NB4 (cell line): ENCODE measurements at regions not wholly inside any gene's neighbourhood (a gene's known extent, or its start where the extent isn't known, plus 50 kb on each side); places are given as distances from the start of the nearest gene placed in this dataset.

Source experiments
- DNase-seq: peaks from one replicate; pipeline ENCODE4 v3.0.0; 2010; ENCODE audit warnings: low read depth
- H3K4me3 ChIP-seq: one replicate; pipeline ENCODE4 v1.5.1; 2011; ENCODE audit warnings: mild to moderate bottlenecking, low read depth, low read length, moderate library complexity
- MYC ChIP-seq: IDR thresholded peaks from 2 replicates; pipeline ENCODE4 v1.6.1; 2011; ENCODE audit warnings: low read depth, low read length
- POLR2A ChIP-seq: IDR thresholded peaks from 2 replicates; pipeline ENCODE4 v1.6.1; 2011; ENCODE audit warnings: mild to moderate bottlenecking; ENCODE audit not compliant: insufficient read length; ENCODE audit errors: extremely low read depth
- TF ChIP-seq, protein P1 (sequence below): IDR thresholded peaks from one replicate; pipeline ENCODE4 v1.5.1; 2012; ENCODE audit warnings: low read depth, low read length
- TF ChIP-seq, protein P2 (sequence below): IDR thresholded peaks from 2 replicates; pipeline ENCODE4 v1.6.1; 2011; ENCODE audit warnings: low read depth, low read length

DNA sequence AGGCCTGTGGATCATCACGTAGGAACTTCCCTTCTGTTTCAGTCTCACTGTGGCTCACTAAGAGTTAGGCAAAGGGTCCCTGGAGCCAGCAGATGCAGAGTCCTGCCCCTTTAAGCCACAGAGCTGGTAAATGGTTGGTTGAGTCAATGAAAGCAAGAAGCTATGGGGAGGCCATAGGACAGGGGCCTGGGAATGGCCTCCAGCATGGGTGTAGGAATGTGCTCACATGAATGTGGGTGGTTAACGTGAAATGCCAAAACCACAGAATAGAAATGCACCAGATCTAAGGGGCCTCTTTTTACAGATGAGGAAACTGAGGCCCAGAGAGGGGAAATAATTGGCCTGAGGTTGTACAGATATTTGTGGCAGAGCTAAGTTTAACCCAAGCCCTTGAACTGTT, 150.3 kb downstream of the TLE3 start:
- no peak for DNase-seq
- TF ChIP-seq, protein P1, sequence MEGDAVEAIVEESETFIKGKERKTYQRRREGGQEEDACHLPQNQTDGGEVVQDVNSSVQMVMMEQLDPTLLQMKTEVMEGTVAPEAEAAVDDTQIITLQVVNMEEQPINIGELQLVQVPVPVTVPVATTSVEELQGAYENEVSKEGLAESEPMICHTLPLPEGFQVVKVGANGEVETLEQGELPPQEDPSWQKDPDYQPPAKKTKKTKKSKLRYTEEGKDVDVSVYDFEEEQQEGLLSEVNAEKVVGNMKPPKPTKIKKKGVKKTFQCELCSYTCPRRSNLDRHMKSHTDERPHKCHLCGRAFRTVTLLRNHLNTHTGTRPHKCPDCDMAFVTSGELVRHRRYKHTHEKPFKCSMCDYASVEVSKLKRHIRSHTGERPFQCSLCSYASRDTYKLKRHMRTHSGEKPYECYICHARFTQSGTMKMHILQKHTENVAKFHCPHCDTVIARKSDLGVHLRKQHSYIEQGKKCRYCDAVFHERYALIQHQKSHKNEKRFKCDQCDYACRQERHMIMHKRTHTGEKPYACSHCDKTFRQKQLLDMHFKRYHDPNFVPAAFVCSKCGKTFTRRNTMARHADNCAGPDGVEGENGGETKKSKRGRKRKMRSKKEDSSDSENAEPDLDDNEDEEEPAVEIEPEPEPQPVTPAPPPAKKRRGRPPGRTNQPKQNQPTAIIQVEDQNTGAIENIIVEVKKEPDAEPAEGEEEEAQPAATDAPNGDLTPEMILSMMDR, result no peak
- TF ChIP-seq, protein P2, sequence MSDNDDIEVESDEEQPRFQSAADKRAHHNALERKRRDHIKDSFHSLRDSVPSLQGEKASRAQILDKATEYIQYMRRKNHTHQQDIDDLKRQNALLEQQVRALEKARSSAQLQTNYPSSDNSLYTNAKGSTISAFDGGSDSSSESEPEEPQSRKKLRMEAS, result no peak
- TF ChIP-seq MYC (no peak), POLR2A (no peak)
- H3K4me3 ChIP-seq, result no peak overlapping the region

DNA sequence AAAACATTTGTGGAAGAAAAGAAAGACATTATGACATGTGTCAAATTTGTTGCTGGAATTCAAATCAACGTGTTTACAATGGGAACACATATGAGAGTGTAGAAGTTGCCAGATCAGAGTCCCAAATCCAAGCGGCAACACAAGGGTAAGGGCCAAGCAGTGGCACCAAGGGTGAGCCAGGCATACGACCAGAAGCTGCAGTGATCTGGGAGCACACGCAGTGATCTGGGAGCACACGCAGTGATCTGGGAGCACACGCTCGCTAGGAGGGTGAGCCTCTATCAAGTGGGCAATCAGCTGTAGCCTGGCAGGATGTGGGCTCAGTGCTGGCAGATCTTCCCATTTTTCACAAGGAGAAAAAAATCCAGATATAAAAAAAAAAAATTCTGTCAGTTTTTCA, 148.2 kb downstream of the TLE3 start:
- TF ChIP-seq, protein P2, result no peak
- TF ChIP-seq, protein P1, result no peak
- no peak for TF ChIP-seq POLR2A
- TF ChIP-seq MYC, result no peak
- no peak overlapping the region for H3K4me3 ChIP-seq
- DNase-seq, result no peak

DNA sequence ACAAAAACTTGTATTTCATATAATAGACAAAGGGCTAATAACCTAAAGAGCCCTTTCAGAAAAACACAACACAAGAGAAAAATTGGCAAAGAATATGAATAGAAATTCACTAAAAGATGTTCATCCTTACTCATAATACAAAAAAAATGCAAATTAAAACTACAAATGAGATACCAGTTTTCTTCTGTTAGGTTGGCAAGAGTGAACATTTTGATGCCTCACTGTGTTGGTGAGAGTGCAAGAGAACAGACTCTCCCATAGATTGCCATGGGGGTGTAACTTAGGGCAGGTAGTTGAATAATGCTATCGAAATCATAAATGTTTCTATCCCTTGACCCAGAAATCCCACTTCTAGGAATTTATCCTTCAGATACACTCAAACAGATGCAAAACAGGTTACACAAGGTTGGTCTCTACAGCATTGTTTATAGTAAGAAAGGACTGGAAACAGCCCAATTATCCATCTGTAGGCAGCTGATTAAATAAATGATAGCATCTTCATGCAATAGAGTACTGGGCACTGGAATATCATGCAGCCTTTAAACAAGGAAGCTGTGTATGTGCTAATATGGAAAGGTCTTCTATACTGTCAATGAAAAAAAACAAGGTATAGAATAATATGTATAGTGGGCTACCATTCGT, 146.3 kb downstream of the TLE3 start:
- no peak for TF ChIP-seq POLR2A
- TF ChIP-seq MYC, result no peak
- TF ChIP-seq, protein P2, result no peak
- TF ChIP-seq, protein P1, result no peak
- H3K4me3 ChIP-seq, result no peak overlapping the region
- no peak for DNase-seq

DNA sequence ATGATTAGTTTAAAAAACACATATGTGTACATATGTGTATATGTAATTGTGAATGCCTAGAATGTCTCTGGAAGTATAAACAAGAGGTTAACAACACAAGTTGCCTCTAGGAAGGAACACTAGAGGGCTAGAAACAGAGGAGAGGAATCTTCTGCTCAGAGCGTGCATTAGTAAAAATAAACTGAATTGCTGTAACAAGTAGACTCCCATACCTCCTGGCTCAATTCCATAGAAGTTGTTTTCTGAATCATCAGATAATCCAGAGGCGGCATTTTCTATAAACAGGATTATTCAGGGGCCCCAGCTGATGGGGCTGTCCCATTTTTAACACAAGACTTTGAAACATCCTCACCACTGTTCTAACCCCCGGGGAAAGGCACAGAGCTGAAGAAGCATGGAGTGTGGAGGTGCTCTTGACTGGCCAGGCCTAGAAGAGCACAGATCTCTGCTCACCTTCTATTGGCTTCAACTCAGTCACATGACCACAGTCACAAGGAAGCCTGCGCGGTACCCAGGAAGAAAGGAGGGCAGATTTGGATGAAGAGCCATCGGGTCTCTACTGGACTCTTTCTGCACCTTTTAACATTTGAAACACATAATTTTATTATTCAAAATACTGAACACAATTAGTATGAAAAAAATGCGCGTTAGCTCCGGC, 145.7 kb downstream of the TLE3 start:
- no peak for TF ChIP-seq POLR2A
- TF ChIP-seq MYC, result no peak
- TF ChIP-seq, protein P2, result no peak
- TF ChIP-seq, protein P1, result no peak
- DNase-seq, result no peak
- no peak overlapping the region for H3K4me3 ChIP-seq

DNA sequence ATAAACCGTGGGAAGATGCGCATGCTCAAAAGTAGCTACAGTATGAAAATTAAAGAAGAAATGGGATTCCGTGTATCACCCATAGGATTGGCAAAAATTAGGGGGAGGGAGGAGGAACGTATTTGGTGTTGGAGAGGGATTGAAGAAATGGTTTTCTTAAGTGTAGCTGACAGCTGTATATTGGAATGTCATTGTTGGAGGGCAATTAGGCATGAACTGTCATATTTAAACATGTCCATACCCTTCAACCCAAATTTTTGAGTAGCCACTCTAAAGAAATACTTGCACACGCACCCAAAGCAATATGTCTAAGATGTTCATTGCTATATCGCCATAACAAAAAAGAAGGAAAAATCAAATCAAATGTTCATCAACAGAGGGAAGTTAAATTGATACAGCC, 144.7 kb downstream of the TLE3 start:
- TF ChIP-seq MYC (no peak), POLR2A (no peak)
- TF ChIP-seq, protein P1, result no peak
- TF ChIP-seq, protein P2, result no peak
- DNase-seq, result no peak
- no peak overlapping the region for H3K4me3 ChIP-seq

DNA sequence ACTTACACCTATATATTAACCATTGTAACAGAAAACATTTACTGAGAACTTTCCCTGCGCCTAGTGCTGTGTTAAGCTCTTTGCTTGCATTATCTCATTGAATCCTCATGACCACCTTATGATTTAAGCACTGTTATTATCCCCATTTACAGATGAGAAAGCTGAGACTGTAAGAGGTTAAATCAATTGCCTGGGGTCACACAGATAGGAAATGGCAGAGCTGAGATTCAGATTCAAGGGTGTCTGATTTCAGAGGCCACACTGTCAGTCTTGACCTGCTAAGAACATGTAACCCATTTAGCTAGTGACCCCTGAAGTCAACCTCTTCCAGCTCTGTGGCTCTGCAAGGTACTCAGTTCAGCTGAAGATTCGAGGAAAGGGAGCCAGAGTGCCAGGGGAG, 143.9 kb downstream of the TLE3 start:
- H3K4me3 ChIP-seq, result no peak overlapping the region
- no peak for TF ChIP-seq POLR2A
- TF ChIP-seq, protein P2, result no peak
- TF ChIP-seq, protein P1, result no peak
- no peak for TF ChIP-seq MYC
- no peak for DNase-seq
